ENCODE measurements at regions not wholly inside any gene's neighbourhood (a gene's known extent, or its start where the extent isn't known, plus 50 kb on each side); places are given as distances from the start of the nearest gene placed in this dataset.
"Not testable (repeated sequence)": the region's sequence is repeated elsewhere in the genome, so short reads cannot be mapped to it uniquely, and the experiment has no call there.

- H3K36me3 Mint-ChIP-seq (ENCODE audit: low read depth); H3K27me3 Mint-ChIP-seq; CTCF ChIA-PET; H3K27ac Mint-ChIP-seq; H3K4me1 Mint-ChIP-seq; H3K4me3 Mint-ChIP-seq; POLR2A ChIA-PET; H3K9me3 Mint-ChIP-seq; DNase-seq: not testable (repeated sequence)
Observed at GRCh38 chr17:34737673-34738072, 158.3 kb downstream of the TMEM132E start.

GRCh38 chr17:34736611-34737010 lies 157.2 kb downstream of the TMEM132E start:
- ChIA-PET POLR2A (no interaction called here), CTCF (no interaction called here)
- H3K27ac Mint-ChIP-seq, result no peak overlapping the region
- no peak overlapping the region for H3K4me3 Mint-ChIP-seq
- no peaks in the 10 kb centered on the region for H3K4me1 Mint-ChIP-seq
- H3K9me3 Mint-ChIP-seq, result no peaks in the 10 kb centered on the region
- no peaks in the 10 kb centered on the region for H3K36me3 Mint-ChIP-seq (ENCODE audit: low read depth)
- DNase-seq, result no peak
- peaks cover 4% of the 10 kb centered on the region for H3K27me3 Mint-ChIP-seq

- CTCF ChIA-PET, result no interaction called here
- POLR2A ChIA-PET, result no interaction called here
Observed at GRCh38 chr17:34733333-34733732, 154.0 kb downstream of the TMEM132E start.

GRCh38 chr17:34730816-34731215 lies 151.4 kb downstream of the TMEM132E start:
- Mint-ChIP-seq H3K4me1 (no peaks in the 10 kb centered on the region), H3K4me3 (no peak overlapping the region), H3K36me3 (ENCODE audit: low read depth) (no peaks in the 10 kb centered on the region), H3K9me3 (no peaks in the 10 kb centered on the region), H3K27ac (no peak overlapping the region), H3K27me3 (peaks cover 4% of the 10 kb centered on the region)
- POLR2A ChIA-PET, result no interaction called here
- DNase-seq, result no peak
- CTCF ChIA-PET, result no interaction called here

More at GRCh38 chr17:34733333-34733732, 154.0 kb downstream of the TMEM132E start:
- H3K27me3 Mint-ChIP-seq, result peaks cover 6% of the 10 kb centered on the region
- H3K4me3 Mint-ChIP-seq, result no peak overlapping the region
- no peaks in the 10 kb centered on the region for H3K36me3 Mint-ChIP-seq (ENCODE audit: low read depth)
- no peak overlapping the region for H3K27ac Mint-ChIP-seq
- no peak for DNase-seq
- no peaks in the 10 kb centered on the region for H3K9me3 Mint-ChIP-seq
- H3K4me1 Mint-ChIP-seq, result no peaks in the 10 kb centered on the region

GRCh38 chr17:34728771-34729310 lies 149.5 kb downstream of the TMEM132E start:
- H3K36me3 Mint-ChIP-seq (ENCODE audit: low read depth), result no peaks in the 10 kb centered on the region
- no peak overlapping the region for H3K4me3 Mint-ChIP-seq
- H3K27me3 Mint-ChIP-seq, result peaks cover 4% of the 10 kb centered on the region
- no peak overlapping the region for H3K27ac Mint-ChIP-seq
- H3K4me1 Mint-ChIP-seq, result no peaks in the 10 kb centered on the region
- ChIA-PET CTCF (interaction anchor here (0.9 to 1.6 kb wide), 2 partner anchors 11 to 19 kb away, joined by 3 read pairs; no protein-coding TSS in a partner anchor), POLR2A (no interaction called here)
- no peak for DNase-seq
- H3K9me3 Mint-ChIP-seq, result no peaks in the 10 kb centered on the region

- no peak overlapping the region for H3K27ac Mint-ChIP-seq
- POLR2A ChIA-PET, result no interaction called here
- H3K4me1 Mint-ChIP-seq, result no peaks in the 10 kb centered on the region
- peaks cover 4% of the 10 kb centered on the region for H3K27me3 Mint-ChIP-seq
- H3K9me3 Mint-ChIP-seq, result no peaks in the 10 kb centered on the region
- no peaks in the 10 kb centered on the region for H3K36me3 Mint-ChIP-seq (ENCODE audit: low read depth)
- no peak for DNase-seq
- CTCF ChIA-PET, result no interaction called here
- no peak overlapping the region for H3K4me3 Mint-ChIP-seq
Observed at GRCh38 chr17:34727601-34728000, 148.2 kb downstream of the TMEM132E start.

GRCh38 chr17:34726536-34727384 lies 147.4 kb downstream of the TMEM132E start:
- H3K36me3 Mint-ChIP-seq (ENCODE audit: low read depth), result no peaks in the 10 kb centered on the region
- CTCF ChIA-PET, result interaction anchor here (0.6 kb wide), 1 partner anchor 396 kb away, joined by 3 read pairs; no protein-coding TSS in a partner anchor

GRCh38 chr17:34725725-34726124 lies 146.3 kb downstream of the TMEM132E start:
- no peaks in the 10 kb centered on the region for H3K9me3 Mint-ChIP-seq
- no peak overlapping the region for H3K27ac Mint-ChIP-seq
- ChIA-PET CTCF (no interaction called here), POLR2A (no interaction called here)
- H3K4me1 Mint-ChIP-seq, result no peaks in the 10 kb centered on the region
- H3K4me3 Mint-ChIP-seq, result no peak overlapping the region
- H3K36me3 Mint-ChIP-seq (ENCODE audit: low read depth), result no peaks in the 10 kb centered on the region
- DNase-seq, result no peak
- peaks cover 2% of the 10 kb centered on the region for H3K27me3 Mint-ChIP-seq

More at GRCh38 chr17:34726536-34727384, 147.4 kb downstream of the TMEM132E start:
- Mint-ChIP-seq H3K4me1 (no peaks in the 10 kb centered on the region), H3K27me3 (peaks cover 2% of the 10 kb centered on the region), H3K4me3 (no peak overlapping the region), H3K9me3 (no peaks in the 10 kb centered on the region), H3K27ac (no peak overlapping the region)
- DNase-seq, result no peak
- POLR2A ChIA-PET, result no interaction called here

- Mint-ChIP-seq H3K4me3 (no peak overlapping the region), H3K36me3 (ENCODE audit: low read depth) (no peaks in the 10 kb centered on the region), H3K9me3 (no peaks in the 10 kb centered on the region), H3K27me3 (peaks cover under 1% of the 10 kb centered on the region), H3K27ac (no peak overlapping the region), H3K4me1 (no peaks in the 10 kb centered on the region)
- DNase-seq, result no peak
- ChIA-PET CTCF (no interaction called here), POLR2A (no interaction called here)
Observed at GRCh38 chr17:34725008-34725407, 145.6 kb downstream of the TMEM132E start.

- POLR2A ChIA-PET, result no interaction called here
Observed at GRCh38 chr17:34723875-34724274, 144.5 kb downstream of the TMEM132E start.

GRCh38 chr17:34721326-34721725 lies 141.9 kb downstream of the TMEM132E start:
- DNase-seq, result no peak
- Mint-ChIP-seq H3K4me3 (no peak overlapping the region), H3K4me1 (no peaks in the 10 kb centered on the region), H3K36me3 (ENCODE audit: low read depth) (no peaks in the 10 kb centered on the region), H3K9me3 (no peaks in the 10 kb centered on the region), H3K27ac (no peak overlapping the region), H3K27me3 (no peaks in the 10 kb centered on the region)
- POLR2A ChIA-PET, result no interaction called here
- CTCF ChIA-PET, result interaction anchor here (1.1 kb wide), 1 partner anchor 11 kb away, joined by 4 read pairs; no protein-coding TSS in a partner anchor

More at GRCh38 chr17:34723875-34724274, 144.5 kb downstream of the TMEM132E start:
- Mint-ChIP-seq H3K27ac (no peak overlapping the region), H3K9me3 (no peaks in the 10 kb centered on the region), H3K27me3 (no peaks in the 10 kb centered on the region), H3K36me3 (ENCODE audit: low read depth) (no peaks in the 10 kb centered on the region), H3K4me3 (no peak overlapping the region), H3K4me1 (no peaks in the 10 kb centered on the region)
- CTCF ChIA-PET, result interaction anchor here (1.0 kb wide), 1 partner anchor 28 kb away, joined by 3 read pairs; no protein-coding TSS in a partner anchor
- no peak for DNase-seq

- CTCF ChIA-PET, result interaction anchor here (0.6 kb wide), 1 partner anchor 375 kb away, joined by 3 read pairs; no protein-coding TSS in a partner anchor
- no peaks in the 10 kb centered on the region for H3K36me3 Mint-ChIP-seq (ENCODE audit: low read depth)
- no peak overlapping the region for H3K27ac Mint-ChIP-seq
- H3K27me3 Mint-ChIP-seq, result no peaks in the 10 kb centered on the region
- POLR2A ChIA-PET, result no interaction called here
- H3K4me1 Mint-ChIP-seq, result no peaks in the 10 kb centered on the region
- no peaks in the 10 kb centered on the region for H3K9me3 Mint-ChIP-seq
- no peak overlapping the region for H3K4me3 Mint-ChIP-seq
- DNase-seq, result no peak
Observed at GRCh38 chr17:34720760-34721159, 141.4 kb downstream of the TMEM132E start.

- H3K9me3 Mint-ChIP-seq, result no peaks in the 10 kb centered on the region
- no peak for DNase-seq
- H3K4me1 Mint-ChIP-seq, result no peaks in the 10 kb centered on the region
- H3K27ac Mint-ChIP-seq, result no peak overlapping the region
- H3K27me3 Mint-ChIP-seq, result no peaks in the 10 kb centered on the region
- ChIA-PET POLR2A (no interaction called here), CTCF (no interaction called here)
- no peaks in the 10 kb centered on the region for H3K36me3 Mint-ChIP-seq (ENCODE audit: low read depth)
- H3K4me3 Mint-ChIP-seq, result no peak overlapping the region
Observed at GRCh38 chr17:34719569-34719968, 140.2 kb downstream of the TMEM132E start.

All from activated CD4-positive, alpha-beta T cell treated with anti-CD3 and anti-CD28 coated beads, Interleukin-2, amount 10 ng/mL, durations not matched to agents 7 days and 5 days (primary cell).